Activated T-cell treated with anti-CD3 and anti-CD28 coated beads for 24 hours (primary cell): ENCODE measurements at regions not wholly inside any gene's neighbourhood (a gene's known extent, or its start where the extent isn't known, plus 50 kb on each side); places are given as distances from the start of the nearest gene placed in this dataset.

ENCODE experiments used
- DNase-seq: peaks from one replicate; pipeline ENCODE4 v3.0.0-alpha.2; 2020; ENCODE audit warnings: low read depth

GRCh38 chr5:5683174-5683573 is 260.7 kb downstream of the ICE1 start:
- DNase-seq: no peak

DNA sequence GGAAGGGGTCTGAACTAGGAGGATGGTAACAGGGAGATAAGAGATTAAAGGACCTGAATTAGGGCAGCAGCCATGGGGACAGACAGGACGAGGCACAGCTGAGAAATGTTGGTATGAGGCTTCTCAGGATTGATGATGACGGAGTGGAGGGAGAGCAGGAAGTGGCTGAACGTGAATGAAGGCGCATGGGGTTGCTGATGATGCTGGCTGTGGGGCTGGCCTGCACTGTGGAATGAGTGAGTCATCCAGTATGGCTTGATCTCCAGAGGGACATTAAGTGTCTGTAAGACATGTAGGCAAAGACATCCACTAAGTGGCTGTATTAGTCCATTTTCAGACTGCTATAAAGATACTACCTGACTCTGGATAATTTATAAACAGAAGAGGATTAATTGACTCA is 256.4 kb downstream of the ICE1 start:
- no peak for DNase-seq

GRCh38 chr5:5677738-5678137 is 255.3 kb downstream of the ICE1 start:
- DNase-seq: no peak

DNA sequence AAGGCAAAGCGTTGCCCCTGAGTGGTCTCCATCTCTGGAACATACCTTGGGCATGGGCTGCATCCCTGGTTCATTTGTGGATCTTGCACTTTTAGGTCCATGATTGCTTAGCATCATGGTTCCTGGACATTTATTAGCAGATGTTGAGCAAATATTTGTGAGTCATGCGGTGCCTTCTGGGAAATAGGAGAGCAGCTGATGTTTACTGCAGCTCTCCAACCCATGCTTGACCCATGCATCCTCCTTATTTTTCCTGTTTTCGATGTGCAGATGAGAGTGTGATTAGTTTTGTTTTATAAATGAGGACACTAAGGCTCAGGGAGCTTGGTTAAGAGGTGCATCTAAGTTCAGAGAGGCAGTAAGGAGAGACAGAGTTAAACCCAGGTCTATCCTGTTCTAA is 253.7 kb downstream of the ICE1 start:
- DNase-seq: no peak

- DNase-seq: no peak
Observed at GRCh38 chr5:5675511-5675910, 253.0 kb downstream of the ICE1 start.

DNA sequence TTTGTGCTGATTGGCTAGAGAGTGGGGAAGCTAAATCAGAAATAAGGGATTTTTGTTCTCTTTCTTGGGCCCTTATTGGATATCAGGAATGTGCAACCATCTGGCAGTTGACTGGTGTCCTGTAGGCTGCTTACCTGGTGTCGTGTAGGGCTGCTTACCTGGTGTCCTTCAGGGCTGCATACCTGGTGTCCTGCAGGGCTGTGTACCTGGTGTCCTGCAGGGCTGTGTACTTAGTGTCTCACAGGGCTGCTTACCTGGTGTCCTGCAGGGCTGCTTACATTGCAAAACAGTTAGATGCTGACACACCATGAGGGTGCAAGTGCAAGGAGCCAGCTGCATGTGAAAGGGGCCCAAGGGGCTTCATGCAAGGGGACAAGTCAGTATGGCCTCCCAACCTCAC is 249.3 kb downstream of the ICE1 start:
- DNase-seq: no peak

GRCh38 chr5:5667136-5667554 is 244.7 kb downstream of the ICE1 start:
- no peak for DNase-seq

DNA sequence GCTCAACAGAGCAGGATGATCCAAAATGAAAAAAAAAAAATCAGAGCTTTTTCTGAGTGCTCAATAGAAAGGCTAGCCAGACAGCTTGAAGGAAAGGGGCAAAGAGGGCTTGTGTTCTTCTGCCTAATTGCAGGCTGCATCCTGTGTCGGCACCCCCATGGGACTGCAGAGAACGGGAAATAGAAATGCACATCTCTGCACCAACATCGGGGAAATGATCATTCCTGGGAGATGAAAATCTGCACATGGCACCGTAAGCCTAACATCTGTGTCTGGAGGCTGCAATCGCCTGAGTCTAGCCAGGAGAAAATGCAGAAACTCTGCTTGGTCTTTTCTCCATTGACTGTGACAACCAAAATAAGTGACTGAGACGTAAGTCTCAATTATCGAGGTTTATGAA is 243.9 kb downstream of the ICE1 start:
- DNase-seq: no peak

GRCh38 chr5:5666076-5666365 is 243.5 kb downstream of the ICE1 start:
- DNase-seq: no peak

DNA sequence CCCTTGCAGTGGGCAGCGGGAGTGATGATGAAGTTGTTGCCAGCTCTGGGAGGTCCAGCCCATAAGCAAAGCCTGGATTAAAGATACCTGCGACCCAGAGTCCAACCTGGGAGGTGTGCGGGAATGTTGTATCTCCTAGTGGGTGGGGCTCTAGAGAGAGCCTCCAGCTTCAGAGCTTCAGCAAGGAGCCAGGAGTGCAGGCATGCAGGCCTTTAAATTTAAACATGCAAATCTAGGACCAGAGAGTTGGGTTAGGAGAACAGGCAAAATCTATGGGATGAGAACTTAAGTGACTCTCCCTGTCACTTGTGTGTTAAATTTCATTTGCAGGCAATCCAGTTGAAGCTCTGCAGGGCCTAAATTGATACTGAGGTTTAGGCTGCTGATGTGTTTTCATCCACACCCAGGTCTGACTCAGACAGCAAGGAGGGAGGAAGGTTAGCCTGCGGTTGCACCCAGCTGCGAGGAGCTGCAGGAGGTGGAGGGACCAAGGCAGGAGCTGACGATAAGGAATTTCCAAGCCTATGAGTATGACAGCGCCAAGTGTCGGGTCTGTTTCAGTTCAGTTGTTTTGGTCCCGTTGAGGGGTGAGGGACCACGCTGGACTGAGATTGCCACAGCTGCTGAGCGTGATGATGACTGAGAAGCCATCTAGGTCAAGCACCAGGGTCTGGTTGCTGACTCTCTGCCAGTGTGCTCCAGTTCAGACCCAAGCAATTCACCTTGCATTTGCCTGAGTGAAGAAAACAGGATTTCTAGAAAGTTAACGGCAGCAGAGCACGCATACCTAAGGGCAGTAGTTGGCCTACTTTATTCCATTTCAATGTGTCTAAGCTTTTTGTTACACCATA is 243.0 kb downstream of the ICE1 start:
- DNase-seq: no peak

DNA sequence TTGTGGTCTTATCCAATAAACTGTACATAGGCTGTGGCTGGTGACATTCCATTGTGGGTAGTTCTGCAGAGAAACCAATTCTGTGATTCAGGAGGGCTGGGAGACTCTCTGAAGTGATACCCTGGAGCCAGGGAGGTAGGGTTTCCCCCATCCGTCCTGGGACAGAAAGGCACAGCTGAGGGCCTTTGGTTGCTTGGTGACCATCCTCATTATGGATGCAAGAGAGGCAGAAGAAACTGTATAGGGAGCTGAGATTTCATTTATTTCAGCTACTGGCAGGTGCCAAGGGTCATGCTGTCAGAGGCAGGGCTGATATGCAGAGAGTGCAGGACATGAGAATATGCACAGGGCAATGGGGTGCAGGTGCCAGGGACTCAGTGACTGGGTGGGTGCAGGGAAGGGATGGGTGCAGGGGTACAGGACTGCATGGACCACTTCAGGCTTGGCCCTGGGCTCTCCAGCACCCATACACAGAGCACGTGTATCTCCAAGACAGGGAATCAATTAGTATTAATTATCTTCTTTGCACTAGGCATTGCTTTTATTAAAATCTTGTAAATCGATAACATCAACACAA is 236.5 kb downstream of the ICE1 start:
- DNase-seq: no peak

- no peak for DNase-seq
Observed at GRCh38 chr5:5658226-5658625, 235.7 kb downstream of the ICE1 start.

GRCh38 chr5:5652181-5652580 is 229.7 kb downstream of the ICE1 start:
- DNase-seq: no peak

DNA sequence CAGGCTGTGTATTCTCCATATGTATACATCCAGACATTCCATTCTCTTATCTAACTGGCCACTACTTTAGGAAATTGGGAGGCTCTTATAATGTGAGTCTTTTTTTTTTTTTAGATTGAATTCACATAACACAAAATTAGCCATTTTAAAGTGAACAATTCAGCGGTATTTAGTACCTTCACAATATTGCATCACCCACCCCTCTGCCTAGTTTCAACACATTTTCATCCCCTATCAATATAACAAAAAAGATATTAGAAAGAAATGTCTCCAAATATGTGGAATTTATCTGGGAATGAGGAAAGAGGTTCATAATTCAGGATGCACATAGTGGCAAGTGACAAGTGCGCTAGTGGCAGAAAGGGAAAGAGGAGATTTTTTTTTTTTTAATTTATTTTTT is 228.5 kb downstream of the ICE1 start:
- DNase-seq: no peak

GRCh38 chr5:5650242-5650641 is 227.8 kb downstream of the ICE1 start:
- no peak for DNase-seq

GRCh38 chr5:5649641-5650040 is 227.2 kb downstream of the ICE1 start:
- no peak for DNase-seq

- DNase-seq: no peak
Observed at GRCh38 chr5:5648694-5649093, 226.2 kb downstream of the ICE1 start.

- no peak for DNase-seq
Observed at GRCh38 chr5:5645891-5646290, 223.4 kb downstream of the ICE1 start.

GRCh38 chr5:5645198-5645597 is 222.7 kb downstream of the ICE1 start:
- DNase-seq: no peak

- DNase-seq: no peak
Observed at GRCh38 chr5:5644249-5644648, 221.8 kb downstream of the ICE1 start.

DNA sequence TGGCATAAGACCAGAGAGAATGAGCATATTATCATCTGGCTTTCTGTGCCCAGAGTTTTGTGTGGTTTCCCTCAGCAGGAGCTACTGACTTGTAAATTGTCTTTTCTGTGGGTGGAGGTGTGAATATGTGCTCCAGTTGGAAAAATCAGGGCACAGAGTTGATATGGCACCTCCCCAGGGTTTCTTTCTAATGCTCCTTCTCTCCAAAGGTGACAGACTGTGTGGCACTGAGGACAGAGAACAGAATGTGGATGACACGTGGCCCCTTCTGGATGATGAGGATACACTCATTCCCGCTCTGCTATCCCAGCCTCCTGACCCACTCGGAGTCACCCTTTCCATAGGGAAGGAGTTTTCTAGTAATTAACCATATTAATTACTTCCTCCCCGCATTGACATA is 221.0 kb downstream of the ICE1 start:
- DNase-seq: no peak

DNA sequence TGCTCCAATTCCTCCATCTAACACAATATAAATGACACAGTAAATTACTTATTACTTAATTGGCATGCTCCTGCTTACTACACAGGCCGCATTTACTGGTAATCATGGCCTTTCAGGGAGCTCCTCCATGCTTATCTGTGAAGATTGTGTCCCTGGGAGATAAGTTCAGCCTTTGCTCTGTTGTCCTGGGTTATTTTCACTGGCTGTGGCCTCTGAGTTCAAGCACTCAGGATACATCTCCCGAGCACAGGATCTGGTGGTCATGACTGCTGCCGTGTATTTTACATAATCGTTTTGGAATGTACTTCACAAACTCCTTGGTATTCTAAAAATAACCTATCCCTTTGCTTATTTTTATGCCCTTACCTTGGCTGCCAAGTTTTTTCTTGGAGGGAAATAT is 215.7 kb downstream of the ICE1 start:
- DNase-seq: no peak

- no peak for DNase-seq
Observed at GRCh38 chr5:5637173-5637572, 214.7 kb downstream of the ICE1 start.

- no peak for DNase-seq
Observed at GRCh38 chr5:5634817-5635216, 212.3 kb downstream of the ICE1 start.
